K562 (cell line): ENCODE measurements at regions not wholly inside any gene's neighbourhood (a gene's known extent, or its start where the extent isn't known, plus 50 kb on each side); places are given as distances from the start of the nearest gene placed in this dataset.

Experiments
- ATAC-seq: fragments of 200-7000 bp; cut with Tn5 transposase; 3 replicates; pipeline ENCODE4 v1.9.1; 2020; ENCODE audit warnings: moderate library complexity
- BruUV-seq: library from RNA; stranded (reverse); fragments of 400-500 nt; replicated peaks from 2 replicates; lab custom pipeline; 2021; lab: Mats Ljungman, UMichigan
- CTCF ChIA-PET: fragments of 300-600 bp; formaldehyde crosslinking; extraction: SDS; loops from one replicate; lab custom pipeline; 2021; ENCODE audit warnings: low intra/inter-chr PET ratio; lab: Yijun Ruan, JAX
- POLR2A ChIA-PET: fragments of 300-600, 350-650 bp; sonication (Branson Sonifier 250); formaldehyde crosslinking; extraction: SDS; loops from one replicate; lab custom pipeline; 2021; ENCODE audit warnings: antibody characterized with exemption, inconsistent platforms; lab: Yijun Ruan, JAX
- DNase-seq, 4 experiments: peaks; one replicate each; pipeline versions ENCODE4 v3.0.0 to v3.0.0-alpha.2; 2011 to 2018; ENCODE audit warnings: low spot score in 3 of 4, mixed read lengths in 3 of 4; ENCODE audit errors: extremely low read depth in 1 of 4
- FAIRE-seq: peaks from 2 replicates; lab custom pipeline; 2011; peaks lifted over from hg19 to GRCh38; lab: Jason Lieb, UNC
- H2AFZ ChIP-seq: 2 replicates; pipeline ENCODE4 v1.6.0; 2011; ENCODE audit warnings: low read depth, low read length, control low read depth, inconsistent platforms
- H3K27ac ChIP-seq: fragments of 200-600 bp; 3 replicates; pipeline ENCODE4 v1.8.0; 2011; ENCODE audit warnings: low read depth, mild to moderate bottlenecking, control low read depth, inconsistent platforms, low read length, moderate library complexity, mixed read lengths; ENCODE audit errors: extremely low read depth
- H3K27me3 ChIP-seq, 2 experiments: fragments of 300-600 bp in 1 of 2; 2 replicates in 1 of 2; 3 replicates in 1 of 2; pipeline versions ENCODE4 v1.6.0 to v1.8.0; 2011; ENCODE audit warnings: inconsistent platforms in 2 of 2, low read length in 2 of 2, mild to moderate bottlenecking in 1 of 2, mixed read lengths in 1 of 2, moderate library complexity in 1 of 2; ENCODE audit not compliant: control insufficient read depth in 2 of 2, insufficient read depth in 2 of 2
- H3K36me3 ChIP-seq: fragments of 300-600 bp; 3 replicates; pipeline ENCODE4 v1.8.0; 2011; ENCODE audit warnings: mild to moderate bottlenecking, low read length, inconsistent platforms; ENCODE audit not compliant: control insufficient read depth, insufficient read depth
- H3K4me1 ChIP-seq, 2 experiments: fragments of 200-600 bp in 1 of 2; replicated peaks in 1 of 2; 2 replicates in 1 of 2; 3 replicates in 1 of 2; pipeline versions ENCODE4 v1.5.1 to v1.8.0; 2011; ENCODE audit warnings: inconsistent platforms in 2 of 2, low read length in 2 of 2, mild to moderate bottlenecking in 1 of 2, mixed read lengths in 1 of 2, moderate library complexity in 1 of 2; ENCODE audit not compliant: control insufficient read depth in 2 of 2, insufficient read depth in 2 of 2
- H3K4me2 ChIP-seq: 2 replicates; pipeline ENCODE4 v1.6.1; 2011; ENCODE audit warnings: low read length, control low read depth, inconsistent platforms, mixed read lengths; ENCODE audit not compliant: insufficient read depth
- H3K4me3 ChIP-seq: fragments of 200-600 bp; sonication (generic), shearing (Covaris generic); 2 replicates; pipeline ENCODE4 v1.5.1; 2016; ENCODE audit warnings: control low read depth, inconsistent platforms
- H3K79me2 ChIP-seq: fragments of 200-600 bp; 3 replicates; pipeline ENCODE4 v1.8.0; 2011; ENCODE audit warnings: low read length, inconsistent platforms; ENCODE audit not compliant: control insufficient read depth, insufficient read depth
- H3K9ac ChIP-seq, 2 experiments: 2 replicates each; pipeline versions ENCODE4 v1.6.0 to v1.6.1; 2011; ENCODE audit warnings: low read depth in 2 of 2, low read length in 2 of 2, control low read depth in 1 of 2, inconsistent platforms in 1 of 2, mild to moderate bottlenecking in 1 of 2, mixed read lengths in 1 of 2; ENCODE audit not compliant: insufficient read depth in 1 of 2
- H3K9me1 ChIP-seq: one replicate; pipeline ENCODE4 v1.6.0; 2011; ENCODE audit warnings: inconsistent platforms, mild to moderate bottlenecking, low read length, moderate library complexity; ENCODE audit not compliant: control insufficient read depth, insufficient read depth
- H3K9me3 ChIP-seq: replicated peaks from 2 replicates; pipeline ENCODE4 v1.5.1; 2011; ENCODE audit warnings: low read depth, low read length, inconsistent platforms; ENCODE audit not compliant: control insufficient read depth, insufficient read depth
- H4K20me1 ChIP-seq: replicated peaks from 2 replicates; pipeline ENCODE4 v1.6.1; 2011; ENCODE audit warnings: low read length, inconsistent platforms, mixed read lengths; ENCODE audit not compliant: control insufficient read depth, insufficient read depth
- BMI1 ChIP-seq: fragments of 150-350 bp; IDR thresholded peaks from 2 replicates; pipeline ENCODE4 v1.6.1; 2014; ENCODE audit warnings: low read length
- CCNT2 ChIP-seq: IDR thresholded peaks from 2 replicates; pipeline ENCODE4 v1.6.1; 2011; ENCODE audit warnings: borderline replicate concordance, low read depth, mild to moderate bottlenecking, moderate library complexity, mixed read lengths, low read length; ENCODE audit not compliant: insufficient read length; ENCODE audit errors: extremely low read depth
- CHCHD3 ChIP-seq: fragments of 250-450 bp; sonication (Bioruptor Pico); IDR thresholded peaks from 2 replicates; pipeline ENCODE4 v2.1.2; 2022; ENCODE audit warnings: mild to moderate bottlenecking
- KDM1A ChIP-seq, 2 experiments: fragments of 450-650 bp; IDR thresholded peaks; 2 replicates each; pipeline ENCODE4 v1.6.1; 2016; ENCODE audit warnings: mild to moderate bottlenecking in 2 of 2
- SMC3 ChIP-seq: conservative IDR thresholded peaks from 2 replicates; pipeline ENCODE4 v1.6.1; 2011; ENCODE audit warnings: low read depth, low read length, improper control_type of control experiment; ENCODE audit not compliant: insufficient read depth
- SRSF1 ChIP-seq: fragments of 200-400 bp; formaldehyde crosslinking; IDR thresholded peaks from 2 replicates; pipeline ENCODE4 v1.6.1; 2017; ENCODE audit warnings: mild to moderate bottlenecking, low read depth, low read length, moderate library complexity
- TBL1XR1 ChIP-seq, 2 experiments: IDR thresholded peaks; 2 replicates each; pipeline ENCODE4 v1.6.1; 2012; ENCODE audit warnings: improper control_type of control experiment in 2 of 2, low read length in 2 of 2, mild to moderate bottlenecking in 1 of 2
- YY1 ChIP-seq, 3 experiments: IDR thresholded peaks; 2 replicates each; pipeline ENCODE4 v1.6.1; 2011; ENCODE audit warnings: low read length in 2 of 3, mild to moderate bottlenecking in 2 of 3, moderate library complexity in 2 of 3, borderline replicate concordance in 1 of 3, control low read depth in 1 of 3, low read depth in 1 of 3; ENCODE audit not compliant: insufficient read depth in 3 of 3, insufficient replicate concordance in 2 of 3, control insufficient read depth in 1 of 3, insufficient read length in 1 of 3; ENCODE audit errors: extremely low read depth in 1 of 3
- ZC3H4 ChIP-seq: sonication (generic); formaldehyde crosslinking; IDR thresholded peaks from 2 replicates; pipeline ENCODE4 v1.9.0; 2021; ENCODE audit warnings: missing genetic modification reagents, borderline replicate concordance
- ZNF282 ChIP-seq: sonication (generic); formaldehyde crosslinking; IDR thresholded peaks from 2 replicates; pipeline ENCODE4 v1.8.1; 2023; ENCODE audit warnings: missing genetic modification reagents
- ZNF830 ChIP-seq: fragments of 250-450 bp; sonication (Bioruptor Pico); IDR thresholded peaks from 2 replicates; pipeline ENCODE4 v1.5.0; 2021; ENCODE audit warnings: mild to moderate bottlenecking
- ZSCAN29 ChIP-seq: fragments of 450-650 bp; IDR thresholded peaks from 2 replicates; pipeline ENCODE4 v1.6.1; 2017
- WGBS: fragments of 100-300 bp; shearing (Covaris generic); methylation state at CpG from one replicate; pipeline ENCODE4 v1.1.6; 2016; ENCODE audit warnings: low coverage, mixed read lengths; ENCODE audit not compliant: insufficient coverage; ENCODE audit errors: missing lambda C conversion rate; 5-methylcytosine and 5-hydroxymethylcytosine counted together
- in situ Hi-C: fragments of 300-500 bp; cut with MboI; formaldehyde crosslinking; loops from 4 replicates; pipeline ENCODE4 v1.15.0; 2018; ENCODE audit warnings: inconsistent platforms, mixed read lengths
- intact Hi-C: fragments of 100-400 bp; cut with micrococcal nuclease; formaldehyde crosslinking; loops from 2 replicates; pipeline ENCODE4 v1.14.2; 2022

DNA sequence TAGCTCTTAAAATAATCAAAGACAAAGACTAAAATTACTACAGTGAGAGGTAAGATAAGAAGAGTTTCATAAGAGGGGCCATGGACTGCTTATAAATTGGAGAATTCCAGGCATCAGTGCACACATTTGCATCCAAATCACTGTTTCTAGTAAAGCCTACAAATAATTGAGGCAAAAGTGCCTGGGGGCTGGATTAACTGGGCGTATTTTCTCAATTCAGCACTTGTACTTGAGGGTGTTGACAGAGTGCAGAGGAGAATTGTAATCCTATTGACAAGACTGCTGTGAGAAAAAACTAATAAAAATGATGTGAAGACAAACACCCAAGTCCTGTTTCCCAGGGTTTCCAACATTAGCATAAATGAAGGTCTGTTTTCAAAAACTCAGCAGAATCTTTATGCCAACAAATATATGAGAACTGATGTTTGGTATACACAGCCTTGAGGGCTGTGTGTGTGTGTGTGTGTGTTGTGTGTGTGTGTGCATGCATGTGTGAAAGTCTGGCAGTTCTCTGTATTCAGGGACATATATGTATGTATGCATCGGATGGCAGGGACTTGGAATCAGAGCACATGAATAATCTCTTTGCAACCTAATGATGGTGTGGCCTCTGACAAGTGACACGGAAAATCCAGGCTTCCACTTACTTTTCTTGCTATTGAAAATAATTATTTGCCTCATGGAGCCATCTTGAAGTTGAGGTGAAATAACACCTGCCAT, 182.1 kb upstream of the CDC14C start:
- Histone ChIP-seq H3K4me3 (no peak overlapping the region), H2AFZ (no peak overlapping the region), H3K9ac (no peak overlapping the region), H3K9me3 (no peaks in the 10 kb centered on the region), H3K36me3 (no peaks in the 10 kb centered on the region), H3K9me1 (no peaks in the 10 kb centered on the region), H3K4me2 (no peak overlapping the region), H3K79me2 (no peaks in the 10 kb centered on the region), H3K27me3 (no peaks in the 10 kb centered on the region), H3K27ac (no peak overlapping the region), H3K4me1 (no peaks in the 10 kb centered on the region), H4K20me1 (no peaks in the 10 kb centered on the region)
- no peak for TF ChIP-seq YY1 (IDR thresholded peaks at IDR 0.05; ENCODE audit: borderline replicate concordance in 1 of 3, control insufficient read depth in 1 of 3, extremely low read depth in 1 of 3, insufficient read depth in 3 of 3, insufficient read length in 1 of 3, insufficient replicate concordance in 2 of 3, low read depth in 1 of 3, low read length in 2 of 3)
- TF ChIP-seq BMI1 = no peak
- no peak for TF ChIP-seq TBL1XR1 (IDR thresholded peaks at IDR 0.05; ENCODE audit: low read length in 2 of 2)
- TF ChIP-seq CHCHD3 (CRISPR knock-in tag) = no peak
- no peak for TF ChIP-seq ZSCAN29
- no peak for TF ChIP-seq ZC3H4 (CRISPR knock-in tag)
- no peak for TF ChIP-seq CCNT2
- TF ChIP-seq SRSF1 = no peak
- no peak for TF ChIP-seq KDM1A (IDR thresholded peaks at IDR 0.05)
- no peak for TF ChIP-seq SMC3
- TF ChIP-seq ZNF282 = no peak
- no peak for TF ChIP-seq ZNF830
- ChIA-PET POLR2A (no interaction called here), CTCF (no interaction called here)
- FAIRE-seq (no peak), DNase-seq (no peak), ATAC-seq (no peak)
- 0% methylated on average over 3 of the region's 3 CpGs for WGBS
- intact Hi-C loops (no loop called here), in situ Hi-C loops (no loop called here)
- no TSS peak for BruUV-seq
